Right lobe of liver (tissue), 4 donors: ENCODE measurements at regions not wholly inside any gene's neighbourhood (a gene's known extent, or its start where the extent isn't known, plus 50 kb on each side); places are given as distances from the start of the nearest gene placed in this dataset.

ENCODE experiments used
- CTCF ChIP-seq, 4 donors: fragments of 200-600 bp in 3 of 4; fragments of 450-650 bp in 1 of 4; IDR thresholded peaks; one replicate each; pipeline versions ENCODE4 v1.5.1 to v1.8.0; 2016 to 2022; ENCODE audit warnings: antibody characterized with exemption in 4 of 4, mild to moderate bottlenecking in 2 of 4
- POLR2A ChIP-seq: fragments of 450-650 bp; IDR thresholded peaks from one replicate; pipeline ENCODE4 v1.6.1; 2017; ENCODE audit warnings: antibody characterized with exemption, mild to moderate bottlenecking
- donor health status: DM: no; HTN: no; CAD: no.
- donor health status: DM: no; HTN: no; CAD: no.
- donor health status: DM: no; HTN: yes; CAD: no.

GRCh38 chr11:13214276-13214675, 63.3 kb upstream of the BMAL1 start:
- no peak for TF ChIP-seq CTCF (IDR thresholded peaks at IDR 0.05)
- no peak for TF ChIP-seq POLR2A
